GM19239 (cell line): ENCODE measurements at regions not wholly inside any gene's neighbourhood (a gene's known extent, or its start where the extent isn't known, plus 50 kb on each side); places are given as distances from the start of the nearest gene placed in this dataset.

ENCODE experiments used
- DNase-seq: peaks from one replicate; pipeline ENCODE4 v3.0.0; 2011; ENCODE audit warnings: low spot score; ENCODE audit not compliant: insufficient read length
- FAIRE-seq: peaks from 2 replicates; lab custom pipeline; 2011; peaks lifted over from hg19 to GRCh38; lab: Jason Lieb, UNC

GRCh38 chr5:9876451-9876850 is 246.3 kb upstream of the TAS2R1 start:
- FAIRE-seq (no peak), DNase-seq (no peak)

GRCh38 chr5:9869616-9870288 is 239.6 kb upstream of the TAS2R1 start:
- no peak for FAIRE-seq

DNA sequence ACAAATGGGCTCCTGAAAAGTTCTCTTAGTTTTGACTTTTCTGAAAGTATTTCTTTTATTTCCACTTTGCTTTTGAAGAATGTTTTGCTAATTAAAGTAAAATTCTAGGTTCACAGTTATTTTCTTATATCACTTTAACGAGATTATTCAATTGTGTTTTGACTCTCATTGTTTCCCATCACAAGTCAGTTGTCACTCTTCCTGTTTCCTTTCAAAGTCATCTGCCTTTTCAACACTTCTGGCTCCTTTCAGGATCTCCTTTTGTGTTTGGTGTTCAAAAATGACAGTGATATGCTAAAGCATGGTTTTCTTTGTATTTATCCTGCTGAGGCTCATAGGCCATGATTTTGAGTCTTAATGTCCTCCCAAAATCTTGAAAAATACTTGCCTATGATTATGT is 235.4 kb upstream of the TAS2R1 start:
- DNase-seq: no peak
- FAIRE-seq: no peak

More at GRCh38 chr5:9869616-9870288, 239.6 kb upstream of the TAS2R1 start:
- DNase-seq: no peak

DNA sequence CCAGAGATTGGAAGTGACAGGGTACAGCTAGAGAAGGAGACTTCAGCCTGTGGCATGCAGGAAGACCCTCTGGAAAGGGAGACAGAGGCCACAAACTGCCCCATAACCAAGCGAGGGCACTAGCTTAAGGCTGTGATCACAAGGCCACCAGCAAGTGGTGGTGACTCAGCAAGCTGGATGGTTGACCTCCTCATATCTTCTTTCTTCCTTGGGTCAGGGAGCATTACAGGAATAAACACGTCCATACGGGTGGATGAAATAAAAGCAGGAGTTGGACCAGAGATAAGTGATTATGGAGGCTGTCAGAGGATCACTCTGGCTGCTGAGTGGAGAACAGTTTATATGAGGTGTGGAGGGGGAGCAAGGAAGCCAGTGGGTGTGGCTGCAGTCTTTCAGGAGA is 234.6 kb upstream of the TAS2R1 start:
- DNase-seq (no peak), FAIRE-seq (no peak)

DNA sequence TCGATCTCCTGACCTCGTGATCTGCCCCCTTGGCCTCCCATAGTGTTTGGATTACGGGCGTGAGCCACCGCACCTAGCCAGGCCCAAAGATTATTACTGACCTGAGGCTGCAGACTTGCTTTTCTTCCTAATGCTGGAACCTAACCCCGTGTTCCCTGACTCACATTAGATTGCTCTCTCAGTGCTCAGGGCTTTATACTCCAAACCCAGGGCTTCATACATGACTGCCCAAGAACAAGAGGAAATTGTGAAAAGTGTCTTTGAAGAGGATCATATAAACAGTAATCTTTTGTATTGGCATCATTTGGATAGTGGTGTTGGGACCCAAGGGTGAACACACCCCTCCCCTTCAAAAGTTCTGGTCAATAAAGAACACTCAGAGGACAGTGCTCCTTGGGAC is 233.3 kb upstream of the TAS2R1 start:
- FAIRE-seq: no peak
- DNase-seq: no peak

GRCh38 chr5:9861666-9862256 is 231.6 kb upstream of the TAS2R1 start:
- FAIRE-seq: no peak

DNA sequence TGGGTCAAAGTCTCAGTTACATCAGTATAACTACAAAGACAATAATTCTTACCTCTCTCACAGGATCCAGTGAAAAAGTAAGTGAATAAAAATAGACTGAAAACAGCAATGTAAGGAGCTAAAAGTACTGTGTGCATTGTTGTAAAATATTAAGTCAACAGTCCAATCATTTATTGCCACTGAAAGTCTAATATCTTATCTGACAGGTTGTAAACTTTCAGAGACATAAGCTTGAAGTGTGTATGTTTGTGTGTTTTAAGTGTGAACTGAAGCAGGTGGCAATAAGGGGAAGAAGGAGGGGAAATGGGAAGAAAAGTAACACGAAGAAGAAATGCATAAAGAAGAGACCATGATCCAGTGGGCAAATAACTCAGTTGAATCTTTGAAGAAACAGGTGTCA is 229.7 kb upstream of the TAS2R1 start:
- FAIRE-seq (no peak), DNase-seq (no peak)

More at GRCh38 chr5:9861666-9862256, 231.6 kb upstream of the TAS2R1 start:
- no peak for DNase-seq

DNA sequence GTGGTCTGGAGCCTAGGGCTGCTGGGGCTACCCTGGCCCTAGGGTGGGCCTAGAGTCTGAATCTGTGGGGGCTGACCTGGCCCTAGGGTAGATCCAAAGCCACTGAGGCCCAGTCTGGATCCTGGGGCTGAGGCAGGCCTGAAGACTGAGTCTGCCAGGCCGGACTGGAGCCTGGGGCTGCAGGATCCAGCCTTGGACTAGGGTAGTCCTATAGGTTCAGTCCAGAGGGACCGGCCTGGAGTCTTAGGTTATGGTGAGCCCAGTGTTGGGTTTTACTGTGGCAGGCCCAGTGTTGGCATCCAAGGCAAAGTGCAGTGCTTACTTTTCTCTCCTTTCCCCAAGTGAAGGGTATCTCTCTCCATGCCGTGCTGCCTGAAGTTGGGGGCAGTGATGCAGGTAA is 227.9 kb upstream of the TAS2R1 start:
- DNase-seq (no peak), FAIRE-seq (no peak)

- no peak for FAIRE-seq
- DNase-seq: no peak
Measured at GRCh38 chr5:9853309-9853708, 223.2 kb upstream of the TAS2R1 start.

GRCh38 chr5:9852671-9853070 is 222.5 kb upstream of the TAS2R1 start:
- no peak for DNase-seq

GRCh38 chr5:9851458-9851857 is 221.3 kb upstream of the TAS2R1 start:
- DNase-seq (no peak), FAIRE-seq (no peak)

More at GRCh38 chr5:9852671-9853070, 222.5 kb upstream of the TAS2R1 start:
- FAIRE-seq: no peak

DNA sequence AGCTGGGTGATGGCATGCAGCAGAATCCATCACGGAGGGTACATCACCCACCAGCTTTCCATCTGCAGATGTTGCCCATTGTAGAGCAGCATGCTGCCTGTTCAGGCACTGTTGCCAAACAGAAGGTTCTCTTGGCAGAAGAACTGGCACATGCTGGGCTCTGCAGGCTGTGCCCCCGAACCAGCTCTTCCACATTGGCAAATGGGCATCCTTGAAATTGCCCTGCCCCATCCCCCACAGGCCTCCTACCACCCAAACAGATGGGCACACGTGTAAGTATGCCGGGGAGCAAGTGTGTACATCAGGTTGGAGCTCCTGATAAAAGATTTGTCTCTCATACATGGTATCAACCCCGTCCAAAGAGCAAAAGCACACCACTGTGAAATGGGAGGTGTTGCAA is 220.3 kb upstream of the TAS2R1 start:
- no peak for FAIRE-seq

DNA sequence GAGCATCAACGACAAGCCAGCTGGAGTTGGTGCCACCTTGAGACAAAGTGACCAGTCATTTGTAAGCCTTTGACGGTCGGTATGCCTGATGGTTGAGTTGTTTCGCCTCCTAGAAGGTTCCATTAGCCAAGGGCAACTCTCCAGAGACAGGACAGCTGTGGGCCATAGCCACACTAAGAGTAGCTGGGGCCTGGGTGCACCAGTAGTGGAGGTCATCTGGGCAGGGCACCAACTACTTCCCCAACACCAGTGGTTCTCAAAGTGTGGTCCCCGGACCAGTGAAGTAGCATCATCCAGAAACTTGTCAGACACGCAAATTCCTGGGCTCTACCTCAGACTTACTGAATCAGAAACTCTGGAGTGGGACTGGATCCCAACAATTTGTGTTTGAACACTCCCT is 217.5 kb upstream of the TAS2R1 start:
- DNase-seq: no peak
- FAIRE-seq: no peak

More for the DNA sequence above, 220.3 kb upstream of the TAS2R1 start:
- no peak for DNase-seq

GRCh38 chr5:9845185-9845584 is 215.0 kb upstream of the TAS2R1 start:
- DNase-seq: no peak
- FAIRE-seq: no peak

DNA sequence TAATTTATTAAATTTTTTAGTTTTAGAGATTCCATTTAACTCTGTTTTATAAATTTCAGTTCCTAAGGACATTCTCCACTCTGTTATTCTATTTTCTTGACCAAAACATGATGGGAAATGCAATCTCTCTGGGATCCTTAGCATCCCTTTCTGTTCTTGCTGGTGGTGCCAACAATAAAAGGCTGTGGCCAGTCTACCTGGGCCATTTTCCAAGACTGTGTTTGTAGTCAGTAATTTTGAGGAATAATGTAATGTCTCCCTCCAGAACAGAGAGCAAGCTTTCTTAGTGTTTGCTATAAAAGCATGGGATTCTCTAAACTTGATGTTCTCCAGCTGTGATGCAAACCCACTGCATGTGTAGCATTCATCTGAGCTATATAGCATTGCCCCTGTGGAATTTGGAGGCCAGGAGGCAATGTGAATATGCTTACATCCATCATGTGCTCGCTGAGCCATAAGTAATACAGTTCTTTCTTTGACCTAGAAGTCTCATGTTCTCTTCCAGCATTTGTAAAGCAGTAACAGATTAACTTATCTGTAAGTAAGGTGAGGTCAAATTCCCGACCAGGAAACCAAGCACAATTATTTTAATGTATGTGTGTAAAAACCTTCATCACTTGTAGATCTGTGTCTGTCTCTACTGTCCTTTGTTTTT is 211.5 kb upstream of the TAS2R1 start:
- FAIRE-seq: no peak
- no peak for DNase-seq

- DNase-seq: no peak
- FAIRE-seq: no peak
Measured at GRCh38 chr5:9838916-9839315, 208.8 kb upstream of the TAS2R1 start.

GRCh38 chr5:9834871-9835770 is 205.0 kb upstream of the TAS2R1 start:
- DNase-seq: no peak
- no peak for FAIRE-seq

GRCh38 chr5:9833871-9834270 is 203.7 kb upstream of the TAS2R1 start:
- DNase-seq: no peak
- no peak for FAIRE-seq

DNA sequence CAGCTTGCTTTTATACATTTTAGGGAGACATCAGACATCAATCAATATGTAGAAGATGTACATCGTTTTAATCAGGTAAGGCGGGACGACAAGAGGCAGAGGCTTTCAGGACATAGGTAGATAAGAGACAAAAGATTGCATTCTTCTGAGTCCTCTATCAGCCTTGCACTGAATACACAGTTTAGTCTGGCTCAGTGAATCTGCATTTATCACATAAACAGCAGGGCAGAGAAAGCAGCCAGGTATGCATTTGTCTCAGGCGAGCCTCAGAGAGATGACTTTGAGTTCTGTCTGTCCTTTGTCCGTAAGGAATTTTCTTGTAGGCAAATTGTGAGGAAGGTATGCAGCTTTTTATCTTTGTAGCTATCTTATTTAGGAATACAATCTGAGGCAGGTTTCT is 202.8 kb upstream of the TAS2R1 start:
- DNase-seq (no peak), FAIRE-seq (no peak)

DNA sequence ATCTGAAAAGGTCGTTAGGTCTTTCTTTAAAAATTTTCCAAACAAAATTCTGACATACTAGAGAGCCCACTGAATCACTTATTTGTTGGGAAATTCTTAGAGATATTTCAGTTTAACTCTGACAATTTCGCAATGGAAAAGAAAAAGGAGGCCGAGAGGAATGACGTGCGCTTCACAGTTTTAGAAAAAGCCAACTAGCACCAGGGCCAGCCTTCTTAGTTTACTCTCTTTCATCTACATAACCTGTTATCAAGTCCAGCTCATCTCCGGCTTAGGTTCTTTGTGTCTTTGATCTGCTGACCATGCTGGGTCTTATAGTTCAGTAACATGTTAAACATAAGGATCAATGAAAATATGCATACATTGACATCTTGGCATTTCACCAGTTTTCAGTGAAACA is 201.7 kb upstream of the TAS2R1 start:
- DNase-seq: no peak
- no peak for FAIRE-seq

DNA sequence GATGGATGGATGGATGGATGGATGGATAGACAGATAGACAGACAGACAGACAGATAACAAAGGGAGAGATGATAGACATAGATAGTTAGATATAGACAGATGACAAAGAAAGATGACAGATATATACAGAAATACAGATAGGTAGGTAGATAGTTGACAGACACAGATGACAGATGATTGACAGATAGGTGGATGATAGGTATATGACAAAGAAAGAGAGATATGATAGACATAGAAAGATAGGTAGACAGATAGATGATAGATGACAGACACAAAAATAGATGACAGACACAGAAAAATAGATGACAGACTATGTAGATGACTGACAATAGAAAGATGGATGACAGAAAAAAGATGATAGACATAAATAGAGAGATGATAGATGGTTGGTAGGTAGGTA is 200.0 kb upstream of the TAS2R1 start:
- DNase-seq (no peak), FAIRE-seq (no peak)
